ENCODE measurements at regions not wholly inside any gene's neighbourhood (a gene's known extent, or its start where the extent isn't known, plus 50 kb on each side); places are given as distances from the start of the nearest gene placed in this dataset.

- no peak for DNase-seq (ENCODE audit: low spot score)
These were observed 475.9 kb downstream of the SQOR start for GRCh38 chr15:46110755-46111154.

- no peak for DNase-seq (ENCODE audit: low spot score)
These were observed 476.9 kb downstream of the SQOR start for GRCh38 chr15:46111730-46112129.

- no peak for DNase-seq (ENCODE audit: low spot score)
These were observed 482.2 kb downstream of the SQOR start for GRCh38 chr15:46117071-46117470.

DNA sequence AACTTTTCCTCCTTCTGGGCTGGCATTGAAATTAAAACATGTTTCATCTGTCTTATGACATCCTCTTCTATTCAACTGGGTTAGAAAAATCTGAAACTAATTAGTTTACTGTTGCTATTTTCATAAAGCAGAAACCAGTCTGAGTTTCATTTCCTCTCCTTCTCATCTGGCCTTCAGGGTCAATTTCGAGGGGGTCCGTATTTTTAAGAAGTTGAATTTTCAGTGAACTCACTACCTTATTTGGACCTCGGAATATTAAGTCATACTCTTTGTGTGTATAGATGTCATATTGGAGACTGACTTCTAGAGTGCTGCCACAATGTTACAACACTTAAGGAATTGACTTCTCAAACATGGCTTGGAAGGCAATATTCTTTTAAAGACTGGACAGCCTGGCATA lies 485.9 kb downstream of the SQOR start:
- DNase-seq (ENCODE audit: low spot score): no peak

GRCh38 chr15:46121441-46121840 lies 486.6 kb downstream of the SQOR start:
- DNase-seq (ENCODE audit: low spot score): no peak

DNA sequence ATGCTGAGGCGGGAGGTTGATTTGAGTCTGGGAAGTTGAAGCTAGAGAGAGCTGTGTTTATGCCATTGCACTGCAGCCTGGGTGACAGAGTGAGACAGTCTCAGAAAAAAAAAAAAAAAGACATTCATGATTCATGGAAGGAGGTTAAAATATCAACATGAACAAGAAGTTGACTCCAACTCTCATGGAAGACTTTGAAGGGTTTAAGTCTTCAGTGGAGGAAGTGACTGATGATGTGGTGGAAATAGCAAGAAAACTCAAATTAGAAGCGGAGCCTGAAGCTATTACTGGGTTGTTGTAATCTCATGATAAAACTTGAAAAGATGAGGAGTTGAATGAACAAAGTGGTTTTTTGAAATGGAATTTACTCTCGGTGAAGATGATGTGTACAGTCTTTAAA lies 491.8 kb downstream of the SQOR start:
- no peak for DNase-seq (ENCODE audit: low spot score)

GRCh38 chr15:46127361-46127874 lies 492.6 kb downstream of the SQOR start:
- DNase-seq (ENCODE audit: low spot score): no peak

GRCh38 chr15:46129145-46129544 lies 494.3 kb downstream of the SQOR start:
- DNase-seq (ENCODE audit: low spot score): no peak

DNA sequence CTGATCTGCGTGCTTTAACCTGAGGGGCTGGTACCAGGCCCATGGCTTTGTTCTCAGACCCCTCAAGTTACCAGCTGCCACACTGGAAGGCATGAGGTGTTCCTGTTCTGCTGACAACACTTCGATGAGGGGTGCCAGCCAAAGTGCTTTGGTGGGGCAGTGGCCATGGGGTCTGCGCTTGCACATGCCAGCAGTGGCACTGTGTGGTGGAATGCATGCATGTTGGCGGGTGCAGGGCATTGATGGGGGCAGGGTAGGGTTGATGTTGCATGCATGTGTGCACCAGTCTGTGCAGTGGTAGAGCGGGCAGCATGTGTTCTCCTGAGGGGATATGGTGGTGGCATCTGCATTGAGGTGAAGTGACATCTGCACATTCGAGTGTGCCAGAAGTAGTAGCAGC lies 497.0 kb downstream of the SQOR start:
- no peak for DNase-seq (ENCODE audit: low spot score)

GRCh38 chr15:46137443-46137842 lies 502.6 kb downstream of the SQOR start:
- DNase-seq (ENCODE audit: low spot score): no peak

GRCh38 chr15:46146002-46146401 lies 511.2 kb downstream of the SQOR start:
- no peak for DNase-seq (ENCODE audit: low spot score)

DNA sequence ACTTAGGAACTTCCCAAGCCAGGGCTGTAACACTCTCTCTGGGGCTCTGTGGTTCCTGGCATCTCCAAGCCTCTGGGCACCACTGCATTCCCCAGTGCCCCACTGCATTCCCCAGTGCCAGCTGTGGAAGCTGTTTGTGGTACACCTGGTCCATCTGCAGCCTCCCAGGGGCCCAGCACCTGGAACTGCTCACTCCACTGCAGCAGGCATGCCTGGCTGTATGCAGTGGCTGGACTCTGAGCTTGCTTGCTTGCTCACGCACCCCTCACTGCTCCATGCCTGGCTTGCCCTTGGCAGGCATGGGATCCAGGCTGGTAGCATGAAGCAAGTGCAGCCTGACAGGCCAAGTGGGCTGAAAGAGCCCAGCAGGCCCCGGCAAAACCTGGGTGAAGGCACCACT lies 512.1 kb downstream of the SQOR start:
- DNase-seq (ENCODE audit: low spot score): no peak

GRCh38 chr15:46151786-46152185 lies 517.0 kb downstream of the SQOR start:
- DNase-seq (ENCODE audit: low spot score): no peak

GRCh38 chr15:46166750-46167149 lies 531.9 kb downstream of the SQOR start:
- no peak for DNase-seq (ENCODE audit: low spot score)

- DNase-seq (ENCODE audit: low spot score): no peak
These were observed 535.5 kb downstream of the SQOR start for GRCh38 chr15:46170326-46170725.

DNA sequence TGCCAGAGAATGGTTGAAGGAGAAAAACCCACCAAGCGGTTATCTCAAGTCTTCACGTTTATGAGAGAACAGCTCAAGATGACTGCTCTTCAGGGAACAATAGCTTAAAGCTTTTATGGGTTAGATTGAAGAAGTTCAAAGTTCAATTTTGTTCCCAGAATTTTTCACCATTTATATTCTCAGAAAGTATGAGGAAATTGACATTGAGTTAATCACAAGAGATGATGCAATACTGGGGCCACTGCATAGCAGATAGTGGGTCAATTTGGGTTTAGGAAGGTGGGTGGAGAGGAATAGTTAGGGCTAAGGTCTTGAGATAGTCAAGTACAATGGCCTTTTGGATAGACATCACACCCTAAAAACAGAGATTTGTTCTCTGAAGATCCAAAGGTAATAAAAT lies 539.3 kb downstream of the SQOR start:
- DNase-seq (ENCODE audit: low spot score): no peak

DNA sequence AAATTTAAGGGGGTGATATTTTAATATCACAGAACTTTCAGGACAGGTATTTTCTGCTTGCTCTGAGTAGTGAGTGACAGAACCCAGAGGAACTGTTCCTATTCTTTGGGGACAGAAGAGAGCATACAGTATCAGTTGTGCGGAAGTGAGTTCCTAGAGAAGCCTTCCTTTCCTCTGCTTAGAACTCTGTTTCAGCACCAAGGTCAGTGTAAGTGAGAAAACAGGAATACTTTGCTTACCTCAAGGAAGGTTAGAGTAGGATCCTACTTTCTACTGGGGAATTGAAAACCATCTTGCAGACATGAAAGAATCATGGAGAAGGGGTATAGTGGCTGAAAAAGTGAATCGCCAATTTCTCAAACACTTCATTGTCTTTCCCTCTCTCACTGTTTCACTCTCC lies 542.4 kb downstream of the SQOR start:
- DNase-seq (ENCODE audit: low spot score): no peak

GRCh38 chr15:46178138-46178537 lies 543.3 kb downstream of the SQOR start:
- no peak for DNase-seq (ENCODE audit: low spot score)

GRCh38 chr15:46207341-46207740 lies 572.5 kb downstream of the SQOR start:
- no peak for DNase-seq (ENCODE audit: low spot score)

GRCh38 chr15:46213551-46213950 lies 578.7 kb downstream of the SQOR start:
- DNase-seq (ENCODE audit: low spot score): no peak

GRCh38 chr15:46222826-46223225 lies 588.0 kb downstream of the SQOR start:
- DNase-seq (ENCODE audit: low spot score): no peak

DNA sequence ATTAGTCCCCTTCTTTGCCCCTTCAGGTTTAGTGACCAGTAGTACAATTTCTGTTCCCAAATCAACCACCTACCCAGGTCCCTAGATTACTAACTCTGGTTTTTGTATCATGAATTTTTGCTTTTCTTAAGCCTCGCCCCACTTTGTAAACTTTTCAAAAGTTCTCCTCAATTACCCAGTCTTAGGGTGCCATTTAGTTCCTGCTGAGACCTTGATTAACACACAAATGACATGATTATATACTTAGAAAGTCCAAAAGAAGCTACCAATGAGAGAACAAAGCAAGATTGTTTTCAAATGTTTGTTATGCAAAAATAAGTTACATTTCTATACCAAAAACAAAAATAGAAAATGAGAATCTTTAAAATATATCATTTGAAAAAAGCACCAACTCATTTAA lies 594.4 kb downstream of the SQOR start:
- no peak for DNase-seq (ENCODE audit: low spot score)

DNA sequence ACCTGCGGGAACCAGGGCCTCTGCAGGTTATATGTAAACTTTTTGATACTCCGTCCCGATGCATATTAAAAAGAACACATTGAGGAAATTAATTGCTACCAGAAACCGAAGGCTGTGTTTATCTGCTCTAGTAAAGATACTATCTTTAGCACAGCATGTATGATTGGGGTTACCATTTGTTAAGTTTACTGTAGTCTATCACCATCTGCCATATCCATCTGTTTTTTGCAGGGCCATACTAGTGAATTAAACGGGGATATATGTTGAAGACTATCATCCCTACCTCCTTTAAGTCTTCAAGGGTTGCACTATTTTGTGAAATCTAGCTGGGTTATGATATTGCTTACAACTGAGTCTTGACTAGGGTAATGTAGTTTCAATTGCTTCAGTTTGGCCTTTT lies 597.0 kb downstream of the SQOR start:
- DNase-seq (ENCODE audit: low spot score): no peak

GRCh38 chr15:46232471-46232870 lies 597.6 kb downstream of the SQOR start:
- no peak for DNase-seq (ENCODE audit: low spot score)

GRCh38 chr15:46242935-46243334 lies 608.1 kb downstream of the SQOR start:
- DNase-seq (ENCODE audit: low spot score): no peak

All from AG08396 (cell line).